ENCODE measurements at regions not wholly inside any gene's neighbourhood (a gene's known extent, or its start where the extent isn't known, plus 50 kb on each side); places are given as distances from the start of the nearest gene placed in this dataset.

DNA sequence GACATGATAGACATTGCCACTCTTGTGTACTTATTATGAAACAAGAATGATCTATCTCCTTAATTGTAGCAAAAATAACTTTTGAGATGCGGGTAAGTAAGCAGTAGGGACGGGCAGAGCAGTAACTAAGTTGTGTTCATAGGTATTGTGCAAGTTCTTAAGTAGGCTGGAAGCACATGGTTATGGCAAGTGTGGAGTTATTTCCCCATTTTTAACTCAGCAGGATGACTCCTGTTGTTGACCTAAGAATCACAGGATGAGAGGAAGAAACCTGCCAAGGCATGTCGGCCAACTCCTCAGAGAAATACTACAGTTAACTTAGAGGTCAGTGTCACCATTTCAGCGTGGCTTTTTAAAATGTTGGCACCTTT is 51.1 kb upstream of the FN1 start:
- Histone ChIP-seq H3K36me3 (ENCODE audit: insufficient read depth, low read length) (no peaks in the 10 kb centered on the region), H3K9ac (ENCODE audit: insufficient read length) (no peak overlapping the region), H3K9me3 (ENCODE audit: low read depth, low read length) (no peaks in the 10 kb centered on the region), H3K4me3 (no peak overlapping the region), H3K27ac (no peak overlapping the region)
- TF ChIP-seq FOXP2 (optimal IDR thresholded peaks at IDR 0.05; ENCODE audit: control extremely low read depth, extremely low read length, insufficient read depth) (no peak), POLR2AphosphoS5 (IDR thresholded peaks at IDR 0.05; ENCODE audit: borderline replicate concordance, low read depth, low read length) (no peak), EZH2 (IDR thresholded peaks at IDR 0.05) (no peak)
- DNase-seq (ENCODE audit: low read depth, low spot score) = no peak

DNA sequence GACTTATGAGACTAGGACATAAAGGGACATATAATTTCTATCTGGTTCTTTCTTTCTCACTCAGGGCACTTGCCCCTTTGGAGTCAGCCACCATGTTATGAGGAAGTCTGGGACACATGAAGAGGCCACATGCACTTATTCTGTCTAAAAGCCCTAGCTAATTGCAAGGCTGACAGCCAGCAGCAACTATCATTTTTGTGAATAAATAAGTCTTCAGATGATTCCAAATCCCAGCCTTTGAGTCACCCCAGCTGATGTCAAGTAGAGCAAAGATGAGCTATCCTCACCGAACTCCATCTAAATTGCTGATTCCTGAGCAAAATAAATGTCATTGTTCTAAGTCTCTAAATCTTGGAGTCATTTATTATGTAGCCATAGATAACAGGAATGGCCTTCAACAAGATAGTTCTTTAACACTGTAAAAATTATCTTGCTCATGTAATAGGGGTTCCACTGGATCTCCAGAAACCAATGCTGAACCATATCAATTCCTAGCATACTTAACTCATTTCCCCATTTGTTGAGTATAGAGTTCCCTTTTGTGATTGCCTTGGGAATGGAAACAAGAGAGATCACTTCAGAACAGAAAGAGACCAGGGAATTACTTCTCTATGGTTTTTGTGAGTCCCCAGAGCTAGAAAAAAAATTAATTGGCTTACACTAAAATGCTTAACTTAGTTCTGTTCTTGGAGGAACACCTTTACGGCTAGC is 50.6 kb upstream of the FN1 start:
- Histone ChIP-seq H3K27ac (no peak overlapping the region), H3K4me3 (no peak overlapping the region), H3K9me3 (ENCODE audit: low read depth, low read length) (no peaks in the 10 kb centered on the region), H3K36me3 (ENCODE audit: insufficient read depth, low read length) (no peaks in the 10 kb centered on the region), H3K9ac (ENCODE audit: insufficient read length) (no peak overlapping the region)
- no peak for TF ChIP-seq EZH2 (IDR thresholded peaks at IDR 0.05)
- no peak for TF ChIP-seq POLR2AphosphoS5 (IDR thresholded peaks at IDR 0.05; ENCODE audit: borderline replicate concordance, low read depth, low read length)
- TF ChIP-seq FOXP2 (optimal IDR thresholded peaks at IDR 0.05; ENCODE audit: control extremely low read depth, extremely low read length, insufficient read depth) = no peak
- no peak for DNase-seq (ENCODE audit: low read depth, low spot score)
